SK-N-SH (cell line): ENCODE measurements at regions not wholly inside any gene's neighbourhood (a gene's known extent, or its start where the extent isn't known, plus 50 kb on each side); places are given as distances from the start of the nearest gene placed in this dataset.

Experiments
- CTCF ChIA-PET: fragments of 300-600, 350-600 bp; formaldehyde crosslinking; extraction: SDS; loops from one replicate; lab custom pipeline; 2021; lab: Yijun Ruan, JAX
- POLR2A ChIA-PET: fragments of 350-600 bp; sonication (Branson Sonifier 250); formaldehyde crosslinking; extraction: SDS; loops from one replicate; lab custom pipeline; 2020; ENCODE audit warnings: antibody characterized with exemption, inconsistent platforms; lab: Yijun Ruan, JAX
- DNase-seq: peaks from one replicate; pipeline ENCODE4 v3.0.0; 2012
- H2AFZ ChIP-seq: fragments of 200-600 bp; sonication (generic); 2 replicates; pipeline ENCODE4 v1.8.1; 2016; ENCODE audit warnings: antibody characterized with exemption, mild to moderate bottlenecking, low read depth
- H3F3A ChIP-seq: fragments of 200-600 bp; sonication (generic); replicated peaks from 2 replicates; pipeline ENCODE3; 2016; ENCODE audit warnings: antibody characterized with exemption, mild to moderate bottlenecking; ENCODE audit not compliant: insufficient read depth
- H3K27ac ChIP-seq, 2 experiments: fragments of 200-500 bp in 1 of 2; fragments of 200-600 bp in 1 of 2; sonication (Bioruptor generic) in 1 of 2; sonication (generic), shearing (Covaris generic) in 1 of 2; 2 replicates each; pipeline versions ENCODE4 v1.5.1 to v1.6.1; 2014 to 2016; ENCODE audit warnings: low read depth in 2 of 2, inconsistent platforms in 1 of 2, low read length in 1 of 2, mild to moderate bottlenecking in 1 of 2, mixed read lengths in 1 of 2
- H3K27me3 ChIP-seq: fragments of 200-600 bp; sonication (generic), shearing (Covaris generic); 2 replicates; pipeline ENCODE4 v1.6.1; 2016; ENCODE audit warnings: mixed run types; ENCODE audit not compliant: insufficient read depth
- H3K36me3 ChIP-seq, 2 experiments: fragments of 200-500 bp in 1 of 2; fragments of 200-600 bp in 1 of 2; sonication (Bioruptor generic) in 1 of 2; sonication (generic) in 1 of 2; replicated peaks in 1 of 2; 2 replicates each; pipeline versions ENCODE3 to v1.5.1; 2014 to 2016; ENCODE audit warnings: low read length in 1 of 2, mild to moderate bottlenecking in 1 of 2; ENCODE audit not compliant: insufficient read depth in 2 of 2, control insufficient read depth in 1 of 2
- H3K4me1 ChIP-seq, 2 experiments: fragments of 200-500 bp in 1 of 2; fragments of 200-600 bp in 1 of 2; sonication (Bioruptor generic) in 1 of 2; sonication (generic), shearing (Covaris generic) in 1 of 2; 2 replicates each; pipeline versions ENCODE4 v1.5.1 to v1.6.1; 2014 to 2016; ENCODE audit warnings: low read depth in 1 of 2, low read length in 1 of 2, mixed run types in 1 of 2; ENCODE audit not compliant: insufficient read depth in 2 of 2, control insufficient read depth in 1 of 2
- H3K4me2 ChIP-seq: fragments of 200-600 bp; sonication (generic), shearing (Covaris generic); 2 replicates; pipeline ENCODE4 v1.6.1; 2017; ENCODE audit warnings: mixed run types
- H3K4me3 ChIP-seq, 2 experiments: fragments of 200-500 bp in 1 of 2; fragments of 200-600 bp in 1 of 2; sonication (Bioruptor generic) in 1 of 2; sonication (generic), shearing (Covaris generic) in 1 of 2; 2 replicates each; pipeline versions ENCODE4 v1.5.1 to v1.8.1; 2014 to 2016; ENCODE audit warnings: low read depth in 2 of 2, inconsistent platforms in 1 of 2, low read length in 1 of 2, mild to moderate bottlenecking in 1 of 2, mixed read lengths in 1 of 2, moderate library complexity in 1 of 2
- H3K79me2 ChIP-seq: fragments of 200-600 bp; sonication (generic); 2 replicates; pipeline ENCODE4 v1.8.1; 2017; ENCODE audit warnings: mild to moderate bottlenecking; ENCODE audit not compliant: insufficient read depth
- H3K9ac ChIP-seq: fragments of 200-600 bp; sonication (generic); 2 replicates; pipeline ENCODE4 v1.6.1; 2017; ENCODE audit warnings: mixed run types
- H3K9me2 ChIP-seq: fragments of 200-600 bp; sonication (generic); 2 replicates; pipeline ENCODE4 v1.6.1; 2017; ENCODE audit warnings: mixed run types
- H3K9me3 ChIP-seq: fragments of 200-600 bp; sonication (generic); 2 replicates; pipeline ENCODE4 v1.6.1; 2017; ENCODE audit warnings: mixed run types, mild to moderate bottlenecking, moderate library complexity
- H4K20me1 ChIP-seq: fragments of 200-600 bp; sonication (generic); 2 replicates; pipeline ENCODE4 v1.6.1; 2017; ENCODE audit warnings: mild to moderate bottlenecking, mixed run types; ENCODE audit not compliant: insufficient read depth
- CHD2 ChIP-seq: fragments of 150-350 bp; IDR thresholded peaks from 2 replicates; pipeline ENCODE4 v1.6.1; 2018; ENCODE audit warnings: low read length; ENCODE audit not compliant: partially characterized antibody
- ELF1 ChIP-seq: IDR thresholded peaks from 2 replicates; pipeline ENCODE4 v1.4.0; 2012
- EZH2phosphoT487 ChIP-seq: fragments of 200-600 bp; sonication (generic); IDR thresholded peaks from 2 replicates; pipeline ENCODE4 v1.6.1; 2017; ENCODE audit warnings: low read depth, mixed run types, mild to moderate bottlenecking, antibody characterized with exemption, moderate library complexity, borderline replicate concordance
- GATA2 ChIP-seq: sonication (generic); formaldehyde crosslinking; IDR thresholded peaks from 2 replicates; pipeline ENCODE4 v1.5.0; 2020; ENCODE audit warnings: mild to moderate bottlenecking, missing genetic modification reagents
- JUND ChIP-seq: IDR thresholded peaks from 2 replicates; pipeline ENCODE4 v1.4.0; 2012
- NRF1 ChIP-seq: IDR thresholded peaks from 2 replicates; pipeline ENCODE4 v1.6.1; 2012; ENCODE audit warnings: low read depth, mild to moderate bottlenecking, low read length
- RAD21 ChIP-seq: IDR thresholded peaks from 2 replicates; pipeline ENCODE4 v1.6.1; 2012; ENCODE audit warnings: mild to moderate bottlenecking, low read length
- SIN3A ChIP-seq: IDR thresholded peaks from 2 replicates; pipeline ENCODE4 v1.6.1; 2012; ENCODE audit warnings: low read depth, mild to moderate bottlenecking, low read length, moderate library complexity, borderline replicate concordance
- SMC3 ChIP-seq: IDR thresholded peaks from 2 replicates; pipeline ENCODE4 v1.6.1; 2012; ENCODE audit warnings: low read depth, low read length, improper control_type of control experiment
- YY1 ChIP-seq: IDR thresholded peaks from 2 replicates; pipeline ENCODE4 v1.4.0; 2012; ENCODE audit warnings: low read depth, mild to moderate bottlenecking
- WGBS: methylation state at CpG from one replicate; pipeline ENCODE4 v1.1.6; 2017; ENCODE audit warnings: low lambda C conversion rate; 5-methylcytosine and 5-hydroxymethylcytosine counted together
- TF ChIP-seq, protein P1 (sequence below): IDR thresholded peaks from 2 replicates; pipeline ENCODE4 v1.4.0; 2012; ENCODE audit warnings: low read depth, borderline replicate concordance
- TF ChIP-seq, protein P2 (sequence below): fragments of 200-600 bp; sonication (generic); IDR thresholded peaks from 2 replicates; pipeline ENCODE4 v1.6.1; 2017; ENCODE audit warnings: antibody characterized with exemption, mild to moderate bottlenecking, moderate library complexity
- TF ChIP-seq, protein P3 (sequence below): fragments of 150-350 bp; IDR thresholded peaks from 2 replicates; pipeline ENCODE4 v1.6.1; 2016; ENCODE audit warnings: mild to moderate bottlenecking, low read depth, low read length

DNA sequence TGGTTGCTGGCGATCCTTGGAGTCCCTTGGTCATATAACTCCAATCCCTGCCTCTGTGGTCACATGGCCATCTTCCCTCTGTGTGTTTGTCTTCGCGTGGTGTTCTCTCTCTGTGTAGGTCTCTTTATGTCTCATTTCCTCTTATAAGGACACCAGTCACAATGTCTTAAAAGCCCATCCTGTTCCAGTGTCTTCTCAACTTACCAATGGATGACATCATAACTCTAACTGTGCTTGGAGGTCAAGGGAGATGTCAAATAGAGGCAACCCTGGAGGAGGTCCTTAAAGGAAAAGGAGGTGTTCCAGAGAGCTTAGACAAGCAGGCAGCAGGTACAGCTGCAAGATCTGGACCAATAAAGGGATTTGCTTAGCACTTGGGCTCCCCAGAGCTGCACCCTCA, 143.0 kb downstream of the BUB3 start:
- H3K79me2 ChIP-seq = no peaks in the 10 kb centered on the region
- no peaks in the 10 kb centered on the region for H3F3A ChIP-seq
- no peak overlapping the region for H3K27ac ChIP-seq
- TF ChIP-seq NRF1 (no peak), RAD21 (no peak), CHD2 (no peak)
- H3K9ac ChIP-seq = no peak overlapping the region
- POLR2A ChIA-PET = no interaction called here
- no peaks in the 10 kb centered on the region for H3K36me3 ChIP-seq
- H3K4me3 ChIP-seq = no peak overlapping the region
- H3K27me3 ChIP-seq = no peaks in the 10 kb centered on the region
- H3K9me2 ChIP-seq = no peaks in the 10 kb centered on the region
- H3K4me2 ChIP-seq = no peak overlapping the region
- no peak for DNase-seq
- CTCF ChIA-PET = no interaction called here
- H2AFZ ChIP-seq = no peak overlapping the region
- H4K20me1 ChIP-seq = no peaks in the 10 kb centered on the region
- H3K4me1 ChIP-seq = peaks cover 0 to 9% of the 10 kb centered on the region in 2 experiments; a peak in 2 of 4 replicates
- no peaks in the 10 kb centered on the region for H3K9me3 ChIP-seq
- WGBS = 65% methylated on average over 3 of the region's 3 CpGs

DNA sequence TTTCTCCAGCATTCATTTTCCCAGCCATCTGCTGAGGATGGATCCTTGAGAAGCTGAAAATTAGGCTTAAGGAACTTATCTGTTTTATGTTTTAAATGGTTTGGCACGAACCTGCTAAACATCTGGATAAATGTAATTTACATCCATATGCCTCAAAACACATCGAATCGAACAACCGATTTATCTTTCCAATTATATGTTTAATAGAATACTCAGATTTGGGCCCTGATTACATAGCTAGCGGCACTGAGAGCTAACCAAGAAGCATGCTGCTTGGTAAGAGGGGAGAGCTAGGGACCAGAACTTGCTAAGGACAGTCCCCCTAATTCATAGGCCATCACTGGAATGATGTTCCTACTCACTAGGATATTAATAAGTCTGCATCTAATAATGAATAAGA, 144.4 kb downstream of the BUB3 start:
- POLR2A ChIA-PET = no interaction called here

DNA sequence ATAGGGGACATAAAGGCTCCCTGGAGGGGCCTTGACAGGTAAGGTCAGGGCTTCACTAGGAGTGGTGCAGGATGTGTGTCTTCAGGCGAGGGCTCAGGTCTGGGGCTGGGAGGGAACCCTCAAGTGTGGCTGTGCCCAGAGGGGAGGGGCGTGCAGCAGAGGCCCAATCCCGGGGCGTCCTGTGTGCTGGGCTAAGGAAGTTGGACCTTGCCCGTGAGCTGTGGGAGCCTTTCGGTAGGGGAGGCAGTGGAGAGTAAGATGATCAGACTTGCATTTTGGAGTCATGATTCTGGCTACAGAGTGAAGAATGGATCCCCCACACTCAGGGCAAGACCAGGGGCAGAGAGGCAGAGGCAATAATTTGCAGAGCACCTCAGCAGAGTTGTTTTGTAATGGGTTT, 145.4 kb downstream of the BUB3 start:
- Histone ChIP-seq H4K20me1 (no peaks in the 10 kb centered on the region), H3K79me2 (no peaks in the 10 kb centered on the region), H3K4me1 (peaks cover 0 to 9% of the 10 kb centered on the region in 2 experiments; a peak in 2 of 4 replicates), H3K4me2 (no peak overlapping the region), H3K36me3 (no peaks in the 10 kb centered on the region), H3F3A (no peaks in the 10 kb centered on the region), H3K4me3 (no peak overlapping the region), H3K9ac (no peak overlapping the region), H3K27me3 (no peaks in the 10 kb centered on the region), H3K9me3 (no peaks in the 10 kb centered on the region), H3K9me2 (no peaks in the 10 kb centered on the region), H2AFZ (no peak overlapping the region), H3K27ac (no peak overlapping the region)
- TF ChIP-seq, protein P1, sequence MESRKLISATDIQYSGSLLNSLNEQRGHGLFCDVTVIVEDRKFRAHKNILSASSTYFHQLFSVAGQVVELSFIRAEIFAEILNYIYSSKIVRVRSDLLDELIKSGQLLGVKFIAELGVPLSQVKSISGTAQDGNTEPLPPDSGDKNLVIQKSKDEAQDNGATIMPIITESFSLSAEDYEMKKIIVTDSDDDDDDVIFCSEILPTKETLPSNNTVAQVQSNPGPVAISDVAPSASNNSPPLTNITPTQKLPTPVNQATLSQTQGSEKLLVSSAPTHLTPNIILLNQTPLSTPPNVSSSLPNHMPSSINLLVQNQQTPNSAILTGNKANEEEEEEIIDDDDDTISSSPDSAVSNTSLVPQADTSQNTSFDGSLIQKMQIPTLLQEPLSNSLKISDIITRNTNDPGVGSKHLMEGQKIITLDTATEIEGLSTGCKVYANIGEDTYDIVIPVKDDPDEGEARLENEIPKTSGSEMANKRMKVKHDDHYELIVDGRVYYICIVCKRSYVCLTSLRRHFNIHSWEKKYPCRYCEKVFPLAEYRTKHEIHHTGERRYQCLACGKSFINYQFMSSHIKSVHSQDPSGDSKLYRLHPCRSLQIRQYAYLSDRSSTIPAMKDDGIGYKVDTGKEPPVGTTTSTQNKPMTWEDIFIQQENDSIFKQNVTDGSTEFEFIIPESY = no peak
- no peak for TF ChIP-seq SMC3
- no peak for TF ChIP-seq JUND
- TF ChIP-seq, protein P2, sequence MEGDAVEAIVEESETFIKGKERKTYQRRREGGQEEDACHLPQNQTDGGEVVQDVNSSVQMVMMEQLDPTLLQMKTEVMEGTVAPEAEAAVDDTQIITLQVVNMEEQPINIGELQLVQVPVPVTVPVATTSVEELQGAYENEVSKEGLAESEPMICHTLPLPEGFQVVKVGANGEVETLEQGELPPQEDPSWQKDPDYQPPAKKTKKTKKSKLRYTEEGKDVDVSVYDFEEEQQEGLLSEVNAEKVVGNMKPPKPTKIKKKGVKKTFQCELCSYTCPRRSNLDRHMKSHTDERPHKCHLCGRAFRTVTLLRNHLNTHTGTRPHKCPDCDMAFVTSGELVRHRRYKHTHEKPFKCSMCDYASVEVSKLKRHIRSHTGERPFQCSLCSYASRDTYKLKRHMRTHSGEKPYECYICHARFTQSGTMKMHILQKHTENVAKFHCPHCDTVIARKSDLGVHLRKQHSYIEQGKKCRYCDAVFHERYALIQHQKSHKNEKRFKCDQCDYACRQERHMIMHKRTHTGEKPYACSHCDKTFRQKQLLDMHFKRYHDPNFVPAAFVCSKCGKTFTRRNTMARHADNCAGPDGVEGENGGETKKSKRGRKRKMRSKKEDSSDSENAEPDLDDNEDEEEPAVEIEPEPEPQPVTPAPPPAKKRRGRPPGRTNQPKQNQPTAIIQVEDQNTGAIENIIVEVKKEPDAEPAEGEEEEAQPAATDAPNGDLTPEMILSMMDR = no peak
- TF ChIP-seq, protein P3, sequence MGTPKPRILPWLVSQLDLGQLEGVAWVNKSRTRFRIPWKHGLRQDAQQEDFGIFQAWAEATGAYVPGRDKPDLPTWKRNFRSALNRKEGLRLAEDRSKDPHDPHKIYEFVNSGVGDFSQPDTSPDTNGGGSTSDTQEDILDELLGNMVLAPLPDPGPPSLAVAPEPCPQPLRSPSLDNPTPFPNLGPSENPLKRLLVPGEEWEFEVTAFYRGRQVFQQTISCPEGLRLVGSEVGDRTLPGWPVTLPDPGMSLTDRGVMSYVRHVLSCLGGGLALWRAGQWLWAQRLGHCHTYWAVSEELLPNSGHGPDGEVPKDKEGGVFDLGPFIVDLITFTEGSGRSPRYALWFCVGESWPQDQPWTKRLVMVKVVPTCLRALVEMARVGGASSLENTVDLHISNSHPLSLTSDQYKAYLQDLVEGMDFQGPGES = no peak
- no peak for TF ChIP-seq CHD2
- TF ChIP-seq ELF1 = no peak
- no peak for TF ChIP-seq EZH2phosphoT487
- ChIA-PET POLR2A (no interaction called here), CTCF (interaction anchor here (1.1 to 1.2 kb wide), 2 partner anchors 15 to 81 kb away, joined by 3 to 4 read pairs; no protein-coding TSS in a partner anchor)
- DNase-seq = no peak
- WGBS = 57% methylated on average over 5 of the region's 6 CpGs

More for the DNA sequence above, 144.4 kb downstream of the BUB3 start:
- H3K9me2 ChIP-seq = no peaks in the 10 kb centered on the region
- no peaks in the 10 kb centered on the region for H3K27me3 ChIP-seq
- H3K9ac ChIP-seq = no peak overlapping the region
- no peak overlapping the region for H3K27ac ChIP-seq
- H3K4me2 ChIP-seq = no peak overlapping the region
- no peak for TF ChIP-seq SIN3A
- TF ChIP-seq YY1 = no peak
- TF ChIP-seq GATA2 (CRISPR knock-in tag) = peak; percentile 79
- no peak for TF ChIP-seq SMC3
- no peaks in the 10 kb centered on the region for H4K20me1 ChIP-seq
- no peaks in the 10 kb centered on the region for H3F3A ChIP-seq
- H3K79me2 ChIP-seq = no peaks in the 10 kb centered on the region
- H3K4me1 ChIP-seq = peaks cover 0 to 9% of the 10 kb centered on the region in 2 experiments; a peak in 2 of 4 replicates
- H3K36me3 ChIP-seq = no peaks in the 10 kb centered on the region
- H3K4me3 ChIP-seq = no peak overlapping the region
- WGBS = 19% methylated on average over 5 of the region's 5 CpGs
- no peaks in the 10 kb centered on the region for H3K9me3 ChIP-seq
- DNase-seq = no peak
- no peak overlapping the region for H2AFZ ChIP-seq
- CTCF ChIA-PET = interaction anchor here (1.1 to 1.2 kb wide), 3 partner anchors 14 to 165 kb away, joined by 3 to 4 read pairs (median 3); no protein-coding TSS in a partner anchor
